OCI-M1 (cell line): ENCODE measurements at regions not wholly inside any gene's neighbourhood (a gene's known extent, or its start where the extent isn't known, plus 50 kb on each side); places are given as distances from the start of the nearest gene placed in this dataset.
"Not testable (repeated sequence)": the region's sequence is repeated elsewhere in the genome, so short reads cannot be mapped to it uniquely, and the experiment has no call there.

Source experiments
- DNase-seq: peaks from one replicate; lab custom pipeline; 2025; lab: John Stamatoyannopoulos, UW

- no peak for DNase-seq
Measured at GRCh38 chr7:47089461-47089860, 492.4 kb downstream of the TNS3 start.

GRCh38 chr7:47089068-47089417, 492.9 kb downstream of the TNS3 start:
- no peak for DNase-seq

GRCh38 chr7:47088329-47089067, 493.4 kb downstream of the TNS3 start:
- DNase-seq, result peak; percentile 40

GRCh38 chr7:47087866-47088265, 494.0 kb downstream of the TNS3 start:
- no peak for DNase-seq

GRCh38 chr7:47085491-47086275, 496.2 kb downstream of the TNS3 start:
- no peak for DNase-seq

- no peak for DNase-seq
Measured at GRCh38 chr7:47083476-47084250, 498.2 kb downstream of the TNS3 start.

GRCh38 chr7:47080816-47081215, 501.1 kb downstream of the TNS3 start:
- DNase-seq, result no peak

GRCh38 chr7:47078241-47078640, 503.7 kb downstream of the TNS3 start:
- no peak for DNase-seq

GRCh38 chr7:47074702-47075153, 507.2 kb downstream of the TNS3 start:
- DNase-seq, result peak; percentile 88

- DNase-seq, result no peak
Measured at GRCh38 chr7:47073284-47073683, 508.6 kb downstream of the TNS3 start.

- DNase-seq, result no peak
Measured at GRCh38 chr7:47071866-47072265, 510.0 kb downstream of the TNS3 start.

GRCh38 chr7:47069385-47070076, 512.4 kb downstream of the TNS3 start:
- no peak for DNase-seq

- no peak for DNase-seq
Measured at GRCh38 chr7:47066976-47067614, 514.8 kb downstream of the TNS3 start.

GRCh38 chr7:47056731-47057130, 525.2 kb downstream of the TNS3 start:
- DNase-seq, result no peak

GRCh38 chr7:47052541-47053208, 529.2 kb downstream of the TNS3 start:
- not testable (repeated sequence) for DNase-seq

- DNase-seq, result no peak
Measured at GRCh38 chr7:47049234-47049774, 532.6 kb downstream of the TNS3 start.

- DNase-seq, result no peak
Measured at GRCh38 chr7:47047384-47047783, 534.5 kb downstream of the TNS3 start.

GRCh38 chr7:47046949-47047348, 535.0 kb downstream of the TNS3 start:
- no peak for DNase-seq

- DNase-seq, result no peak
Measured at GRCh38 chr7:47045207-47046051, 536.5 kb downstream of the TNS3 start.

GRCh38 chr7:47044625-47045024, 537.3 kb downstream of the TNS3 start:
- no peak for DNase-seq
